H1 (cell line): ENCODE measurements at regions not wholly inside any gene's neighbourhood (a gene's known extent, or its start where the extent isn't known, plus 50 kb on each side); places are given as distances from the start of the nearest gene placed in this dataset.

Experiments used
- CTCF ChIA-PET: fragments of 300-600 bp; sonication (Branson Sonifier 250); formaldehyde crosslinking; loops from one replicate; lab custom pipeline; 2021; ENCODE audit not compliant: partially characterized antibody; lab: Charles Lee
- POLR2A ChIA-PET: fragments of 300-600 bp; sonication (Branson Sonifier 250); formaldehyde crosslinking; loops from one replicate; lab custom pipeline; 2021; ENCODE audit warnings: inconsistent platforms; ENCODE audit not compliant: partially characterized antibody; lab: Charles Lee
- DNase-seq, 2 experiments: peaks; one replicate each; pipeline versions ENCODE4 v3.0.0 to v3.0.0-alpha.2; 2010 to 2022; ENCODE audit warnings: low spot score in 2 of 2, low read depth in 1 of 2, mixed read lengths in 1 of 2
- FAIRE-seq: peaks from 2 replicates; lab custom pipeline; 2011; peaks lifted over from hg19 to GRCh38; lab: Jason Lieb, UNC
- H2AFZ ChIP-seq: 2 replicates; pipeline ENCODE4 v1.8.1; 2012; ENCODE audit warnings: low read length, inconsistent platforms
- H2AK5ac ChIP-seq: 2 replicates; pipeline ENCODE4 v1.6.1; 2013; ENCODE audit warnings: low read depth, low read length
- H2BK120ac ChIP-seq: replicated peaks from 2 replicates; pipeline ENCODE3; 2013; ENCODE audit warnings: low read depth, low read length, inconsistent platforms
- H2BK12ac ChIP-seq: 2 replicates; pipeline ENCODE4 v1.6.1; 2013; ENCODE audit warnings: low read depth, low read length
- H2BK15ac ChIP-seq: 2 replicates; pipeline ENCODE4 v1.6.1; 2013; ENCODE audit warnings: low read length
- H2BK20ac ChIP-seq: 2 replicates; pipeline ENCODE4 v1.6.1; 2013; ENCODE audit warnings: low read length
- H2BK5ac ChIP-seq: 2 replicates; pipeline ENCODE4 v1.6.1; 2013; ENCODE audit warnings: low read depth, low read length
- H3K14ac ChIP-seq: 2 replicates; pipeline ENCODE4 v1.6.1; 2013; ENCODE audit warnings: inconsistent platforms; ENCODE audit not compliant: insufficient read length
- H3K18ac ChIP-seq: 2 replicates; pipeline ENCODE4 v1.6.1; 2013; ENCODE audit warnings: low read length; ENCODE audit errors: extremely low read depth
- H3K23ac ChIP-seq: 2 replicates; pipeline ENCODE4 v1.6.1; 2013; ENCODE audit warnings: inconsistent platforms; ENCODE audit not compliant: insufficient read length
- H3K23me2 ChIP-seq: 2 replicates; pipeline ENCODE4 v1.6.1; 2013; ENCODE audit warnings: low read depth, low read length
- H3K27ac ChIP-seq: 2 replicates; pipeline ENCODE4 v1.6.1; 2011; ENCODE audit warnings: low read depth, low read length, inconsistent platforms
- H3K27me3 ChIP-seq, 4 experiments: replicated peaks in 1 of 4; 1 replicate in 1 of 4; 2 replicates in 3 of 4; pipeline versions ENCODE4 v1.6.1 to v1.8.1; 2011 to 2013; ENCODE audit warnings: low read length in 3 of 4, mild to moderate bottlenecking in 3 of 4, inconsistent platforms in 2 of 4, mixed read lengths in 2 of 4, moderate library complexity in 1 of 4; ENCODE audit not compliant: control insufficient read depth in 3 of 4, insufficient read depth in 3 of 4; ENCODE audit errors: extremely low read depth in 1 of 4
- H3K36me3 ChIP-seq, 4 experiments: 2 replicates each; pipeline versions ENCODE4 v1.6.1 to v1.8.1; 2011 to 2013; ENCODE audit warnings: mild to moderate bottlenecking in 4 of 4, low read length in 3 of 4, moderate library complexity in 2 of 4, control low read depth in 1 of 4, inconsistent platforms in 1 of 4; ENCODE audit not compliant: insufficient read depth in 4 of 4, control insufficient read depth in 2 of 4
- H3K4ac ChIP-seq: replicated peaks from 2 replicates; pipeline ENCODE3; 2013; ENCODE audit warnings: low read length, low read depth, mixed read lengths, inconsistent platforms; ENCODE audit not compliant: insufficient read length
- H3K4me1 ChIP-seq, 4 experiments: replicated peaks in 1 of 4; 1 replicate in 1 of 4; 2 replicates in 3 of 4; pipeline versions ENCODE4 v1.6.1 to v1.8.1; 2011 to 2013; ENCODE audit warnings: low read length in 3 of 4, inconsistent platforms in 2 of 4, mixed read lengths in 1 of 4; ENCODE audit not compliant: insufficient read depth in 4 of 4, control insufficient read depth in 3 of 4
- H3K4me2 ChIP-seq, 2 experiments: 2 replicates each; pipeline versions ENCODE4 v1.6.1 to v1.8.1; 2011 to 2013; ENCODE audit warnings: low read depth in 2 of 2, low read length in 2 of 2, control low read depth in 1 of 2, inconsistent platforms in 1 of 2, mild to moderate bottlenecking in 1 of 2; ENCODE audit not compliant: insufficient read depth in 1 of 2
- H3K4me3 ChIP-seq, 4 experiments: fragments of 200-600, 300-600 bp in 1 of 4; sonication (generic), shearing (Covaris generic), sonication (Bioruptor Twin) in 1 of 4; 2 replicates each; pipeline versions ENCODE4 v1.5.1 to v1.8.1; 2011 to 2016; ENCODE audit warnings: low read length in 4 of 4, low read depth in 3 of 4, control low read depth in 2 of 4, inconsistent platforms in 2 of 4, mild to moderate bottlenecking in 2 of 4, mixed read lengths in 1 of 4, moderate library complexity in 1 of 4; ENCODE audit not compliant: insufficient read depth in 2 of 4; ENCODE audit errors: extremely low read depth in 1 of 4
- H3K56ac ChIP-seq: replicated peaks from 2 replicates; pipeline ENCODE3; 2013; ENCODE audit warnings: low read depth, mild to moderate bottlenecking, mixed read lengths, low read length, inconsistent platforms; ENCODE audit not compliant: insufficient read length
- H3K79me1 ChIP-seq: 2 replicates; pipeline ENCODE4 v1.6.1; 2013; ENCODE audit warnings: low read depth, low read length, control low read depth
- H3K79me2 ChIP-seq, 2 experiments: 2 replicates each; pipeline versions ENCODE4 v1.6.1 to v1.8.1; 2012 to 2013; ENCODE audit warnings: low read length in 2 of 2, mild to moderate bottlenecking in 2 of 2, inconsistent platforms in 1 of 2; ENCODE audit not compliant: insufficient read depth in 2 of 2, control insufficient read depth in 1 of 2
- H3K9ac ChIP-seq, 4 experiments: replicated peaks in 1 of 4; 1 replicate in 1 of 4; 2 replicates in 3 of 4; pipeline versions ENCODE4 v1.6.1 to v1.8.1; 2011 to 2013; ENCODE audit warnings: low read depth in 3 of 4, low read length in 3 of 4, control low read depth in 2 of 4, mild to moderate bottlenecking in 2 of 4, moderate library complexity in 2 of 4, inconsistent platforms in 1 of 4; ENCODE audit errors: extremely low read depth in 1 of 4
- H3K9me3 ChIP-seq, 2 experiments: 2 replicates each; pipeline versions ENCODE4 v1.6.1 to v1.8.1; 2012 to 2013; ENCODE audit warnings: mild to moderate bottlenecking in 2 of 2, moderate library complexity in 2 of 2, control low read depth in 1 of 2, inconsistent platforms in 1 of 2, low read depth in 1 of 2, low read length in 1 of 2, mixed read lengths in 1 of 2; ENCODE audit not compliant: insufficient read depth in 2 of 2
- H4K20me1 ChIP-seq, 2 experiments: replicated peaks in 1 of 2; 2 replicates each; pipeline versions ENCODE3 to v1.8.1; 2011 to 2013; ENCODE audit warnings: inconsistent platforms in 2 of 2, low read length in 2 of 2, mild to moderate bottlenecking in 1 of 2; ENCODE audit not compliant: insufficient read depth in 2 of 2, control insufficient read depth in 1 of 2
- H4K5ac ChIP-seq: 2 replicates; pipeline ENCODE4 v1.6.1; 2013; ENCODE audit warnings: low read length, low read depth, mixed read lengths, inconsistent platforms; ENCODE audit not compliant: insufficient read length
- H4K8ac ChIP-seq: 2 replicates; pipeline ENCODE4 v1.8.0; 2013; ENCODE audit warnings: mild to moderate bottlenecking, moderate library complexity, low read length, inconsistent platforms; ENCODE audit not compliant: insufficient read depth; ENCODE audit errors: extremely low read depth
- H4K91ac ChIP-seq: replicated peaks from 2 replicates; pipeline ENCODE3; 2013; ENCODE audit warnings: low read length, mixed read lengths, inconsistent platforms; ENCODE audit not compliant: insufficient read length
- RAD21 ChIP-seq, 2 experiments: IDR thresholded peaks in 1 of 2; conservative IDR thresholded peaks in 1 of 2; 2 replicates each; pipeline ENCODE4 v1.6.1; 2011; ENCODE audit warnings: low read depth in 2 of 2, low read length in 2 of 2, improper control_type of control experiment in 1 of 2, inconsistent platforms in 1 of 2, mild to moderate bottlenecking in 1 of 2, moderate library complexity in 1 of 2

- Histone ChIP-seq H3K4me1 (peaks cover 0 to 4% (median 3%) of the 10 kb centered on the region in 4 experiments; a peak in 5 of 7 replicates), H3K9ac (no peak overlapping the region), H3K23me2 (no peaks in the 10 kb centered on the region), H4K20me1 (no peaks in the 10 kb centered on the region), H2BK5ac (no peak overlapping the region), H4K8ac (no peak overlapping the region), H3K4me3 (no peak overlapping the region), H3K14ac (no peak overlapping the region), H2AFZ (no peak overlapping the region), H2BK120ac (no peak overlapping the region), H2BK12ac (no peak overlapping the region), H3K23ac (no peak overlapping the region), H2BK20ac (no peak overlapping the region), H4K5ac (no peak overlapping the region), H3K4me2 (no peak overlapping the region), H2BK15ac (no peak overlapping the region), H3K4ac (no peak overlapping the region), H3K18ac (no peak overlapping the region), H3K79me1 (no peaks in the 10 kb centered on the region), H4K91ac (no peak overlapping the region), H3K27ac (no peak overlapping the region), H3K56ac (no peak overlapping the region), H3K36me3 (no peaks in the 10 kb centered on the region), H3K79me2 (no peaks in the 10 kb centered on the region), H3K9me3 (peaks cover 0 to 6% of the 10 kb centered on the region in 2 experiments; a peak in 1 of 4 replicates), H3K27me3 (no peaks in the 10 kb centered on the region), H2AK5ac (no peak overlapping the region)
- FAIRE-seq, result no peak
- TF ChIP-seq RAD21 (IDR thresholded peaks at IDR 0.05 in 1 of 2, conservative IDR thresholded peaks at IDR 0.05 in 1 of 2; ENCODE audit: low read depth in 2 of 2, low read length in 2 of 2), result no peak
- no peak for DNase-seq
- CTCF ChIA-PET, result no interaction called here
- POLR2A ChIA-PET, result interaction anchor here (0.9 kb wide), 1 partner anchor 8 kb away, joined by 4 read pairs; no protein-coding TSS in a partner anchor
Observed at GRCh38 chr12:24200010-24200409, 250.5 kb upstream of the SOX5 start.
